CD4-positive, alpha-beta T cell treated with Interleukin-21 for 1 hour (primary cell): ENCODE measurements at regions not wholly inside any gene's neighbourhood (a gene's known extent, or its start where the extent isn't known, plus 50 kb on each side); places are given as distances from the start of the nearest gene placed in this dataset.

Source experiments
- DNase-seq: peaks from one replicate; pipeline ENCODE4 v3.0.0-alpha.2; 2020

DNA sequence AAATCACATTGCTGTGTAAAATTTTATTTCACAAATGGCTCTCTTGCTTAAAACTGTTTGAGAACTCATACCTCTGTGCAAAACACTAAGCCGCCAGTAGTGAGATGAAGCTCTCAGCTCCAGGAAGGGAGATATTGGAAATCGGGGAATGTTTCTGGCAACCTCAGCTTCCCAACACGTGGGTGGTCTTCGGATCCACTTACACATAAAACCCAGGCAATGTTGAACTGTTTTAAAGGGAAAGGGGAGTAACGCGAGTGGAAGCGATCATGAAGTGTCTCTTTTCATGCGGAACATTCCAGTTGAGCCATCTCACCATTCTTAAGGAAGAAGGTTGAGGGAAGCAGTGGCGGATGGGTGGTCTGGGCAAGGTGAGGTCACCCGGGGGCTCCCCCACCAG is 136.8 kb downstream of the ASB1 start:
- no peak for DNase-seq

DNA sequence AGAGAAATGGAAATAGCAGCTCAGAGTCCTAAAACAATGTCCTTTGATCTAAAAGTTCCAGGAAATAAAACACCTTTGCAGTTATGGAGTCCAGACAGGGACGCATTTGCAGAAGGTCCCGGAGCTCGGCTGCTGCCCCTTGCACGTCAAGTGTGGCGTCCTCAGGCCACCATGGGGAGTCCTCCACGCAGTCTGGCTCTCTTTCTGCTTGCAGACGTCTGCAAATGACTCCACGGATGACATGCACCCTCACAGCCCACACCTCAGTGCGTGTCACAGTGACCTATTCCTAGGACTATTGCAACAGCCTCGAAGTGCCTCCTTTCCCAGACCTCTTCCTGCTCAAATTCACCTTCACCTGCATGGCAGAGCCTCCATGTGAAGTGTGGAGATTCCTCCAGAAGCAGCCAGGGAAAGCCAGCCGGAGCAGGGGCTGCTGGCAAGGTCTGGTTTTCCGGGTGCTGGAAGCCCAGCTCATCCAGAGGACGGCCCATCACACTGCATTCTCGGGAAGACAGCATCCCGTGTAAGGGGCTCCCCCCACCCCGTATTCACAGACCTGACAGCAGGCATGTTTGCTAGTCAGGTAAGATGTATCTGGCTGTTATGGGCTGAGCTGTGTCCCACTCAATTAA is 137.7 kb downstream of the ASB1 start:
- no peak for DNase-seq

DNA sequence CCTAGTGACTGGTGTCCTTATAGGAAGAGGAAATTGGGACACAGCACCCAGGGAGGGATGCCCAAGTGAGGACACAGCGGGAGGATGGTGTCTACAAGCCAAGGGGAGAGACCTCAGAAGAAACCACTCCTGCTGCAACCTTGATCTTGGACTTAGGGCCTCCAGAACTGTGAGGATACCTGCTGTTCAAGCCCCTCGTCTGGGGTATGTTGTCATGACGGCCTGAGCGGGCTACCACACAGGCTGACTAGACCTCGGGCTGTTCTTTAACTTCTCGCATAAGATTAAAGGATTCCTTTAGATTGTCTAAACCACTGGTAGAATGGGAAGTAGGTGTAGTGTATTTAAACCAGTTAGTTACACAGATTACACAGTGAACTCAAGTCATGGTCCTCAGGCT is 138.3 kb downstream of the ASB1 start:
- no peak for DNase-seq

DNA sequence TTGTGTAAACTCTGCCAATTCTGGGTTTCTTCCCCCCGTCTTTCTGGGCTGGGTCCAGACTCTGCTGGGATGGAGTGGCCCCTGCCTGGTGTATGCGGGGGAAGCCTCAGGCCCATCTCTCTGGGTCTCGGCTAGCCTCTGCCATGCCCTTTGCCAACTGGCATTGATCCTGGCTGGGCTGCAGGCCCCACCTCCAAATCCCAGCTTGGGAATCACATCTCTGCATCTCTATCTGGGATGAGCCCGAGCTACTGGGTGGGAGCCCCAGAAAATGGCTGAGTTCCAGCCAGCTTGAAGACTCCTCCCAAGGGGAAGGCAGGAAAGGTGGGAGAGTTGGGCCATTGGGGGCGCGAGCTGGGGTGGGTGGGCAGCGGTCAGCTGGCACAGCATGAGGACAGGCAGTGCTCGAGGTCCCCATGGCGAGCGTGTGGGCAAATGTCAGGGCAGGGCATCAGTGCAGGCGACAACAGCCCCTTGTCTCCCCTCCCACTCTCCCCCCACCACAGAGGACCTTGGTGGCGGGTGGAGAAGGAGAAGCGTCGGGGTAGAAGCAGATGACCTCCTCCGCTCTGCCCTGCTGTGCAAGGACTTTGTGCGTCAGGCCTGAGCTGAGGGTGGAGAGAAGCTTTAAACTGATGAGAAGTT is 139.4 kb downstream of the ASB1 start:
- DNase-seq: no peak

DNA sequence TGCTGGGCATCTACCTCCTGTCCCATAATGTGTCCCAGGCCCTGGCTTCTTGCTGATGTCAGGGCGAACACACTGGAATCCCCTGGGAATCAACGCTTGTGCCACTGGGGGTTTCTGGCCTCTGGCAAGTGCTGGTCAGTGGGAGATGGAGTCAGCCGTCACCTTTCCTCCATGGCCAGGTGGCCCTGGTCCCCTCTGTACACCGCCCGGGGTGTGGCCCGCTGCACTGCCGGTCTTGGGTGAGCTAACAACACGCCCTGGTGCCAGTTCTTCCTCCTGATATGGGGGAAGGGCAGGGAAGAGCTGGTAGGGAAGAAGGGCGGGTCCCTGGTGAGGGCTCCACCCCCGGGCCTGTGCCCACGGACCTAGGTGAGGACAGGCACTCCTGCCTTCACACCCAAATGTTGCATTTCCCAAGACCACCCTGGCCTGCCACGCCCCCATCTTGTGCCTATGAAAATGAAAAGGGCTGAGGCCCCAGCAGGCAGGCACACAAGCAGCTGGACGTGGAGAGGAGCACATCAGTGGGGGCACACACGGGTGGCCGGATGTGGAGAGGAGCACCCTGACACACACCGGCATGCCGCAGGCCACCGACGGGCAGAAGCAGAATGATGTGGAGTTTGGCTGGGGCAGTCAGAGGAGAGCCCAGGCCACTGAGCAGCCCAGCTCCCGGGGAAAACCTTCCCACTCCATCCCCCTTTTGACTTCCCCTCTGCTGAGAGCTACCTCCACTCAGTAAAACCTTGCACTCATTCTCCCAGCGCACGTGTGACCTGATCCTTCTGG is 140.5 kb downstream of the ASB1 start:
- DNase-seq: no peak

DNA sequence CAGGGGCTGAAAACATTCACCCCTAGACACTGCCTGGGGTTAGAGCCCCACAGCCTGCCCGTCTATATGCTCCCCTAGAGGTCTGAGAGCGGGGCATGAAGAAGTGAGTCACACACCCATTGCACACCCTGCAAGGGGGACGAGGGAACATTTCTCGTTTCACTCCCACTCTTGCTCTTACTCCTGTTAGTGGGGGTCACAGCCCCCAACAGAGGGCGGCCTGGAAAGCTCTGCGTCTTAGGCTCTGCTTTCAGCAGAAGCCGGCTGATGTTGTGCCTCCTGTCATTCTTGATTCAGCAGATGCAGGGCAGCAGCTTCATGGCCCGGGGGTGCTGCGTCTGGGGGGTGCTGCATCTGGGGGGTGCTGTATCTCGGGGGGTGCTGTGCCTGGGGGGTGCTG is 141.3 kb downstream of the ASB1 start:
- DNase-seq: no peak

DNA sequence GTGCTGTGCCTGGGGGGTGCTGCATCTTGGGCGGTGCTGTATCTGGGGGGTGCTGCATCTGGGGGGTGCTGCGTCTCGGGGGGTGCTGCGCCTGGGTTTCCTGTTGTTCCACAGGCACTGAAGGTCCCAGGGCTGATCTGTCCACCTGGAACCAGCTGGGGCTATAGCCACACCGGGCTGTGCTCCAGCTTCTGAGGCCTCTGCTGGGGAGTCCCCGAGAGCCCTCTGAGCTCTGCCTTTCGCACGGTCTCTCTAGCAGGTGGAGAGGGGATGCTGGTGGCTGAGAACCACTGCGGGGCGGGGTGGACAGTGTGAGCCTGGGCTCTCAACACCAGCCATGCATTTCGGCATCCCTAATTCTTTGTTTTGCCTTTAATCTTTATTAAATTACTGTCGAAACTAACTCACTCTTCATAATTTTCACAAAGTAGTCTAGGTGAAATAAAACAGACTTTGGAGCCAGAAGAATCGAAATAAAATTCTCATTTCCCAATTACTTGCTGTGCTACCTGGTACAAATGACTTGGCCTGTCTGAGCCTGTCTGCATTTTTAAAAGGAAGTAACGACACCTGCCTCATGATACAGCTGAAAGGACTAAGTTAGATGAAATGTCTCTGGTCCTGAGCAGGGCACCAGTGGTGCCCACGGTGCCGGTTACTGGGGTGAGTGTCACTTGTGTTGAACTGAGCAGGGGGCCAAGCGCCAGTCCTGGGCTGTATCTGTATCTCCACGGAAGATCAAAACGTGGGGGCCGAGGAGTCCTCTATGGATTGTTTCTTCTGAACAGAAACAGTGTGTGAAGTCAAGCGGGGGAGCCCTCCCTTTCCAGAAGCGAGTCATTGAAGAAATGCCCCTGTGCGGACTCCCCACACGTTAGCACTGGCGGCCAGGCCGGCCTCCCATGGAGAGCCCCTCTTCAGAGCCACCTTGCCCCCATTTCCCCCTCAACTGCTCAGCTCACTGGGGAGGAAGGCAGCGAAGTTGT is 142.0 kb downstream of the ASB1 start:
- DNase-seq: no peak

DNA sequence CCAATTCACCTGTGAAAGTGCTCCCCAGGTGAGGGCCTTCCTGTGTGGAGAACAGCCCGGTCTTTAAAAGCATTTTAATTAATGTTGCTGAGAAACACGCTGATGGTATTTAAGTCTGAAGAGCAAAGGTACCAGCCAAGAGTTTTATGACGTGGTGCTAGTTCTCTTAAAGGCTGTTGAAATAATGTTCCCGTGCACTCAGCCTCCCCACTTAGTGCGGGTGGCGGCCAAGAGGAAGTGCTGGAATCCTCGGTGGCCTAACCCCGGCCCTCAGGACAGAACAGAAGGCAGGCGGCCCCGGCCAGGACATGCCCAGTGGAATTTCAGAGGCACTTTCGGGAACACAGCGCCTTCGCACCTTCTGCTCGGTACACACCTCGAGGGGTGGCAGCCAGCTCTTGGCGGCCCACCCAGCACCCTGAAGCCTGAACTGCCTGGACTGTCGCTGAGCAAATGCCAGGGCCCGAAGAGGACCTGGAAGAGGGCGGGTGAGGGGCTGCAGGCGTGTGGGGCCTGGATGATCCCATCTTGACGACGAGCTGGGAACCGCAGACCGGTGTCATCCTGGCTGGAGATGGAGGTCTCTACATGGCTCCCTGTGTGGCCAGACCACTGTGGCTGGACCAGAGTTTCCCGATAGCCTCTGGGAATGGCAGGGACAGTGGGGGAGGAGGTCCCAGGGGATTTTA is 142.9 kb downstream of the ASB1 start:
- DNase-seq: no peak

DNA sequence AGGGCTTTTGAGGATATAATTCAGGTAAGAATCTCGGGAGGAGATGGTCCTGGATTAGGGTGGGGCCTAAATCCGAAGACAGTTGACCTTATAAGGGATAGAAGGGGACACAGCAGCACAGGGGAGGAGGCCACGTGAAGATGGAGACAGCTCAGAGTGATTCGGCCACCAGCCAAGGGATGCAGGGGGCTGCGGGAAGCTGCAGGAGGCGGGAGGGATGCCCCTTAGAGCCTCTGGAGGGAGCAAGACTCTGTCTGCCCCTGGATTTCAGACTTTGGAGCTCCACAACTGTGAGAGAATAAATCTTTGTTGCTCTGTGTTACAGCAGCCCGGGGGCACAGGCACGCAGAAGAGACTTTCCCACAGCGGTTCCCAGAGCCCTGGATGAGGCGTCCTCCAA is 143.7 kb downstream of the ASB1 start:
- DNase-seq: no peak

DNA sequence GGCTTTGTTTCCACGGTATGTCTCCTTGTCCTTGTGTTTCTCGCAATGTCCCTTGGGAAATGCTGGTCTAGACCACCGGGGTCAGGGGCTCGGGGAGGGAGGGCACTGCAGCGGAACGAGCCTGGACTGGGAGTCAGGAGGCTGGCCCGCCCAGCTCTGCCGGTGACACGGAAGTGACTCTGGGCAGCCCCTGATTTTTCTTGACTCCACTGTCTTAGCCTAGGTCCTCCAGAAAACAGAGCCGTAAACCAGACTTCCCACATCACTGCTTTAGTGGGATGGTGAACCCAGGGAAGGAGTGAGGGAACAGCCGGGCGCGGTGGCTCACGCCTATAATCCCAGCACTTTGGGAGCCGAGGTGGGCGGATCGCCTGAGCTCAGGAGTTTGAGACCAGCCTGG is 144.2 kb downstream of the ASB1 start:
- no peak for DNase-seq

DNA sequence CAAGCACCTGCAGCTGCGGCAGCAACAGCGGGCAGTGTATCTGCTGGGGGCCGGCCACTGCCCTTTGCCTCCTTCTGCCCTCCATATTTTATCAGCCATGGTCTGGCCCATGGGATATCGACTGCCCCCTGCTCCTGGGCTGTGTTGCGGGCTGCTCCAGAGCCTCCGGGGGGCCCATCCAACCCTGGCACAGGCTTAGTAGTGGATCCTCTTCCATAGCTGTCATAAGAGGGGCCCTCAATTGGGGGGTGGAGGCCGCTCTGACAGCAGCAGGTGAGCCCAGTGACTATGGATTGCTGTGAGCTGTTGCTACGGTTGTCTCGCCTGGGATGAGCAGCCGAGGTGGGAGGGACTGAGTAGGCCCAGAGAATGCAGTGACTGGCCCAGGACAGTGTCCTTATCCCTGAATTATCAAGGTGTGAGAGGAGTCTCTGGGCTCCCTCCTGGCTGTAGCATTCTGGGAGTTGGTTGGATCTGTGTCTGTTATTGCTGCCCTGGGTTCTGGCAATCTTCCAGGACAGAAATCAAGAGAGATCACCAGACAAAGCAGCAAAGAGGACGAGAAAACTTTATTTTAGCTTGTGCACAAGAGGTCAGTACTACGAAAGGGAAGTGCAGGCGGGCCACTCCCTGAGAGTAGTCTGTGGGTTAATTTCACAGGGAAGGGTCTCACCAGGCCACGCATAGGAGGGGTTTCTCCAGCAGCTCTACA is 145.1 kb downstream of the ASB1 start:
- no peak for DNase-seq

DNA sequence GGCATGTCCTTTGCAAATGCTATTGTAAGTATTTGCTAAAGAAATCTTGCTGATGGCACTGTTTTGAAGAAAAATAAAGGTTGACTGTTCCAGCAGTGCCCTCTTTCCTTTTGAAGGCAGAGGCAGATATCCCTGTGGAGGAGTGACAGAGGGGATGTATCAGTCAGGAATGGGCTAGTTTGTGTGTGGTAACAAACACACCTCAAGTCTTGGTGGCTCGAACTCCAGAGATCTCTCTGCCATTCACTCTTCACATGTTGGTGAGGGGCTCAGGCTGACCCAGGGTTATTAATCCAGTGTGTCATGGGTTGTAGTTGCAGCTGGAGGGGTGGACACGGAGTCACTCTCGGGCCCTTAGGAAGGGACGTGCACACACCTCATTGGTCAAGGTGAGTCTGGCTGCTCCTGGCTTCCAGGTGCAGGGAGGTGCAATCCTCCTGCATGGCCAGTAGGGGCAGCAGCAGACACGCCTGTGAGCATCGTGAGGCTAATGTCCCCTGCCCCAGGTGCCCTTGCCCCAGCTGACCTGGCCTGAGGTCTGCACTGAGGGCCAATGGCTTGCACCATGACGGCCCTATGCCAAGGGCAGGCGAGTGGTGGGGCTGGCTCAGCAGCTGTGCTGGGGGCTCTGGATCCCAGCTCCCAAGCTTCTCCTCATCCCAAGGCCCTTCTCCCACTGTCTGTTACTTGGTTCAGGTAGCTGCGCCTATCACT is 146.5 kb downstream of the ASB1 start:
- DNase-seq: no peak

DNA sequence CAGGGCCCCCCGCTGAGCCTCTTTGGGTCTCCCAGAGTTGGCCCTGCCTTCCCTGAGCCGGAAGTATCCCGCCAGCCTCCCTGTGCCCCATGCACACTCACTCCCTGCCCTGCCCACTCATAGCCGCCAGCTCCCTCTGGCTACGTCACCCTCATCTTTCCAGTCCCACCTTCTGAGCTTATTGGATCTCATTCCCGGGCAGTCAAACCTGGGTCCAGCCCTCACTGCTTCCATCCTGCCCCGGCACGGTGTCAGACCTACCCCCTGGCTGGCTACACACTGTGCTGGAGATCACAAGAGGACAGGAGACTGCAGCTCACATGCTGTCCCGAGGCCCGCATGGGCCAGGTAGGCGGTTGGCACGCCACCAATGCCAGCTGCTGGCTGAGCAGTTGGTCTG is 147.2 kb downstream of the ASB1 start:
- DNase-seq: no peak

DNA sequence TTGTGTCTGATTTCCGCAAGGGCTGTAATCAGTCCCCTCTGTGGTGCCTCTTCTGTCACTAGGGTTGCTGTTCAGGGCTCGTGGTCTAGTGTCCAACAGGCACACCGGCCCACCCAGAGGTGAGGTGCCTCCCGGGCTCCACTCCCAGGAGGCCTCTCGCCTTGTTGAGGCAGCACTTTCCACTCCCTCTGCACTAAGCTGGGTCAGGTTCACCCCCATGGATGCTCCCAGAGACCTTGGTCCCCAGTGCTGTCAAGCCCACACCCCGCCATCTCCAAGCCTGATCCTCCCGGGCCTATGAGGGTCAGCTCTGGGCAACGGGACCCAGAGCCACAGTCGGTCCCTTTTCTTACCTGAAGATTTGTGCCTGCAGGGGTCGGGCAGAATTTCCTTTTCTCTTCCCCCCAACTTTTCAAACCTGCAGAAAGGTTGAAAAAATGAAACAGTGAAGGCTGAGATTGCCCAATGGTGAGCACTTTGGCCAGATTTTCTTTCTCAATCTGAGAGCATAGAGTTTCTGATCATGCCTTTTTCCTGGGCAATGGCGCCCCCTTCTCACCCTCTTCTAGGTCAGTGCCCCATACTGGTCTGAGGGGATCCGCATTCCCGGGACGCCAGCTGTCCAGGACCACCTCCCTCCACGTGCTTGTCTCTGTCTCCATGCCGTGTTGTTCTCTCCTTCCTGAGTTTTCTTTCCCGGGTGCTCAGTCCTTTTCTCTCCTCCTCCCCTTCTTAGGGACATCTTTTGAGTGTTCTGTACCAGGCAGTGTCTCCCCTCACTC is 148.0 kb downstream of the ASB1 start:
- no peak for DNase-seq

DNA sequence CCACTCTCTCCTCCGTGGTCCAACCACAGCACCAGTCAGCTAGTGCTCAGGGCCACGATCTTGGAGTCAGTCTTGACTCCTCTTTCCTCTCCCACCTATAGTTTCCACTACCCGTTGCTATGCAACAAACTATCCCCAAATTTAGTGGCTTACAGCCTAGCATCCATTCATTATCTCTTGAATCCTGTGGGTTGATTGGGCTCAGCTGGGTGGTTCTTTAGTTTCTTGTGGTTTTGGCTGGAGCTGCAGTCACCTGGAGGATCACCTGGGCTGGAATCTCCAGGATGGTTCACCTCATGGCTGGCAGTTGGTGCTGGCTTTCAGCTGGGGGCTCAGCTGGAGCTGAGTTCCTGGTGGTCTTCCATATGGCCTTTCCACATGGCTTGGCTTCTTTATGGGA is 149.9 kb downstream of the ASB1 start:
- no peak for DNase-seq

DNA sequence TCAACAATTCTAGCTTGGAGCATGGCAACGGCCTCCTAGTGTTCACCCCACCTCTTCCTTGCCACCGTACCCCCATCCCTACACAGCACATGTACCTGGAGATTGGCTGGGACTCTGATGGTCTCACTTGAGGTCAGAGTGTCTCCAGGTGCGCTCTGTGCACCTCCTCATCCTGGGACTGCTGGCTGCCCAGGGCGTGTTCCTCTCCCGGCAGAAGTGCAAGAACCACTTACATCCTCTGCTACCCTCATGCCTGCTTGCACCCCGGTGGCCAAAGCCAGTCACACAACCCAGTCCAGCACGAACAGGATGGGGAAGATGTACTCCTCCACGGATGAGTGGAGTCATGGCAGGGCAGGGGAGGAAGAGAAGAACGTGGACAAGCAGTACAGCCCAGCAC is 151.5 kb downstream of the ASB1 start:
- DNase-seq: no peak

DNA sequence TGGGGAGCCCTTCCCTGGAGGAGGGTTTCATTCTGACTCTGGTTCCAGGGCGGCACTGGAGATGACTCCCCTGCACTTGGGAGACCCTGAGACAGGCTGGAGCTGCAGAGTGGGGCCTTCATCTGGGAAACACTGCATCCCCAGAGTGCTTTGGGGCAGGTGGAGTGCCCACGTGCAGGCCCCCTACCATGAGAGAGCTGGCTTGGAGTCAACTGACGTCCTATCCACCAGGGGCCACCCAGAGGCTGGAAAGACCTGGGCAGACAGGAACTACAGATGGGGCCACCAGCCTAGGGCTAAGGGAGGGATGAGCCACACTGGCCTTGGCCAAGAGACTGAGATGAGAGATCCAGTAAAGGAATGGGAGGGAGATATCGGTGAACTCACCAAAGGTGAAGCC is 153.8 kb downstream of the ASB1 start:
- no peak for DNase-seq

DNA sequence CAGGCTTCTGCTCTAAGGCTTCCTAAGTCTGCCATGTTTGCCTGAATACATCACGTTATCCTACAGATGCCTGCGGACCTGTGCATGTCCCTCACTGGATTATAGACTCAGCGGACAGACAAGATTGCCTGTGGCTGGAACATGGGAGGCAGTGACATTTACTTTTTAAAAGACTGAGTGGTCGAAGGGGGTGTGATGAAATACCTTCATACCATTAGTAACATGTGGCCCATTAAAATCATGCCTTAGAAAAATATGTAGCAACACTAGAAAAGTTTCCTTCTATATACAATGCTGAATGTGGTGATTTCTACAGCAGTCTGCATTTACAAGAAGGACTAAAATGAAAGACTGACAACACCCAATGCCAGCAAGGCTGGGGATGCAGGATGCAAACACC is 154.4 kb downstream of the ASB1 start:
- DNase-seq: no peak

DNA sequence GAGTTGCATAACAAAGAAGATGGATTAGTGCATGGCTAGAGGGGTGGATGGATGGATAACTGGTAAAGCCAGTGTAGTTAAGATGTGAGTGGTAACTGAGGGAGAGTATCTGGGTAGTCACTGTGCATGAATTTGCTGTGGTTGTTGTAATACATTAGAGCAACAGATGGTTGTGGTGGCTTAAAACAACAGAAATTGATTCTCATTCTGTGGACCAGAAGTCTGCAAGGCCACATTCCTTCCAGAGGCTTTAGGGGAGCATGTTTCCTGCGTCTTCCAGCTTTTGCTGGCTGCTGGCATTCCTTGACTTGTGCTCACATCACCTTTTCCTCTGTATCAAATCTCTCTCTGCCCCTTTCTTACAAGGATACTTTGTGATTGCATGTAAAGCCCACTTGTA is 155.4 kb downstream of the ASB1 start:
- no peak for DNase-seq

DNA sequence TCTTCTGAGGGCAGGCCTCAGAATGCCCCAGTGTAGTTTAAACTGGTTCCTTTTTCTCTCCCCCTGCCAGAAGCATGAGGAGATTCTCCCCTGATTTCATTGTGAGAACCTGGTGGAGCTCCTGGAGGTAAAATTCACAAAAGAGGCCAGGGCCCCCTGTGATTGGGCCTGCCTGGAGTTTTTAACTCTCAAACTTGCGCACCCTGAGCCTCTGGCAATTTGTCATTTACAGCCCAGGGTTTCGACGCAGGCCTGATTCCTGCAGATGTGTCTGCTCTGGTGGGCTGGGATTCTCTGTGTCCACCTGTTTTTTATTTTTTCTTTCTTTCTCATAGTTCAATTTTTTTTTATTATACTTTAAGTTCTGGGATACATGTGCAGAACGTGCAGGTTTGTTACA is 157.9 kb downstream of the ASB1 start:
- no peak for DNase-seq
